NCI-H2081 treated with DMSO at 0.1 percent for 48 hours (cell line): ENCODE measurements at regions not wholly inside any gene's neighbourhood (a gene's known extent, or its start where the extent isn't known, plus 50 kb on each side); places are given as distances from the start of the nearest gene placed in this dataset.

Source experiments
- DNase-seq: peaks from one replicate; lab custom pipeline; 2025; lab: John Stamatoyannopoulos, UW

GRCh38 chr21:21722731-21723130 lies 724.5 kb downstream of the NCAM2 start:
- DNase-seq: no peak

GRCh38 chr21:21730512-21730911 lies 732.3 kb downstream of the NCAM2 start:
- DNase-seq: no peak

- no peak for DNase-seq
Measured at GRCh38 chr21:21731626-21732025, 733.4 kb downstream of the NCAM2 start.

- DNase-seq: no peak
Measured at GRCh38 chr21:21734088-21734487, 735.9 kb downstream of the NCAM2 start.

GRCh38 chr21:21737186-21737585 lies 739.0 kb downstream of the NCAM2 start:
- DNase-seq: no peak

GRCh38 chr21:21740207-21740606 lies 742.0 kb downstream of the NCAM2 start:
- DNase-seq: no peak

GRCh38 chr21:21750124-21750825 lies 752.1 kb downstream of the NCAM2 start:
- DNase-seq: no peak

- no peak for DNase-seq
Measured at GRCh38 chr21:21751286-21751685, 753.1 kb downstream of the NCAM2 start.

- DNase-seq: no peak
Measured at GRCh38 chr21:21762855-21763254, 764.6 kb downstream of the NCAM2 start.

GRCh38 chr21:21764281-21764680 lies 766.1 kb downstream of the NCAM2 start:
- DNase-seq: no peak

- DNase-seq: no peak
Measured at GRCh38 chr21:21767276-21767675, 769.1 kb downstream of the NCAM2 start.

- no peak for DNase-seq
Measured at GRCh38 chr21:21788591-21788990, 790.4 kb downstream of the NCAM2 start.

- no peak for DNase-seq
Measured at GRCh38 chr21:21801921-21802320, 803.7 kb downstream of the NCAM2 start.

GRCh38 chr21:21806711-21807597 lies 808.7 kb downstream of the NCAM2 start:
- no peak for DNase-seq

- DNase-seq: no peak
Measured at GRCh38 chr21:21807598-21807903, 809.3 kb downstream of the NCAM2 start.

- no peak for DNase-seq
Measured at GRCh38 chr21:21813289-21813688, 815.1 kb downstream of the NCAM2 start.

- no peak for DNase-seq
Measured at GRCh38 chr21:21813934-21814333, 815.7 kb downstream of the NCAM2 start.

GRCh38 chr21:21816778-21817177 lies 818.6 kb downstream of the NCAM2 start:
- DNase-seq: no peak

GRCh38 chr21:21818898-21819297 lies 820.7 kb downstream of the NCAM2 start:
- no peak for DNase-seq

GRCh38 chr21:21828130-21828529 lies 829.9 kb downstream of the NCAM2 start:
- no peak for DNase-seq

- DNase-seq: no peak
Measured at GRCh38 chr21:21831036-21831435, 832.8 kb downstream of the NCAM2 start.

GRCh38 chr21:21845901-21846300 lies 847.7 kb downstream of the NCAM2 start:
- no peak for DNase-seq

GRCh38 chr21:21851205-21851604 lies 853.0 kb downstream of the NCAM2 start:
- DNase-seq: no peak

- no peak for DNase-seq
Measured at GRCh38 chr21:21851657-21852056, 853.4 kb downstream of the NCAM2 start.
